OCI-LY3 (cell line): ENCODE measurements at regions not wholly inside any gene's neighbourhood (a gene's known extent, or its start where the extent isn't known, plus 50 kb on each side); places are given as distances from the start of the nearest gene placed in this dataset.

Experiments used
- H2AFZ ChIP-seq: fragments of 200-600, 300-600 bp; shearing (Covaris generic); 2 replicates; pipeline ENCODE4 v1.6.0; 2014; ENCODE audit warnings: antibody characterized with exemption, low read depth, low read length
- H3K27ac ChIP-seq: fragments of 200-600, 300-600 bp; sonication (generic); 2 replicates; pipeline ENCODE4 v1.5.1; 2014; ENCODE audit warnings: mild to moderate bottlenecking, low read length, moderate library complexity, mixed read lengths
- H3K27me3 ChIP-seq: fragments of 200-600, 300-600 bp; sonication (generic); 2 replicates; pipeline ENCODE4 v1.6.1; 2014; ENCODE audit warnings: low read depth, low read length, mixed read lengths
- H3K36me3 ChIP-seq: fragments of 200-600, 300-600 bp; sonication (generic); replicated peaks from 2 replicates; pipeline ENCODE3; 2014; ENCODE audit warnings: low read depth, low read length, mixed read lengths
- H3K4me1 ChIP-seq: fragments of 300-600, 200-600 bp; sonication (generic); 2 replicates; pipeline ENCODE4 v1.6.1; 2014; ENCODE audit warnings: low read length, mixed read lengths
- H3K4me2 ChIP-seq: fragments of 200-600, 300-600 bp; sonication (generic); 2 replicates; pipeline ENCODE4 v1.6.1; 2014; ENCODE audit warnings: low read length, mixed read lengths
- H3K4me3 ChIP-seq: fragments of 300-600, 200-600 bp; sonication (generic); 2 replicates; pipeline ENCODE4 v1.5.1; 2014; ENCODE audit warnings: antibody characterized with exemption, mild to moderate bottlenecking, low read length, moderate library complexity
- H3K79me2 ChIP-seq: fragments of 300-600, 200-600 bp; shearing (Covaris generic); 2 replicates; pipeline ENCODE4 v1.6.1; 2014; ENCODE audit warnings: mild to moderate bottlenecking, low read length, mixed read lengths
- H3K9ac ChIP-seq: fragments of 300-600, 200-600 bp; shearing (Covaris generic); 2 replicates; pipeline ENCODE4 v1.6.0; 2014; ENCODE audit warnings: mild to moderate bottlenecking, low read length, moderate library complexity
- H3K9me3 ChIP-seq: fragments of 200-600, 300-600 bp; shearing (Covaris generic); 2 replicates; pipeline ENCODE4 v1.6.1; 2014; ENCODE audit warnings: low read length, mixed read lengths; ENCODE audit not compliant: insufficient read depth
- H4K20me1 ChIP-seq: fragments of 200-600, 300-600 bp; sonication (generic); 2 replicates; pipeline ENCODE4 v1.6.1; 2016; ENCODE audit warnings: low read length, mixed read lengths; ENCODE audit not compliant: insufficient read depth
- EZH2phosphoT487 ChIP-seq: fragments of 200-600 bp; shearing (Covaris generic); IDR thresholded peaks from 2 replicates; pipeline ENCODE4 v1.6.1; 2018; ENCODE audit warnings: antibody characterized with exemption, mixed run types, low read depth
- TF ChIP-seq, protein P1 (sequence below): fragments of 200-600, 300-600 bp; sonication (generic); IDR thresholded peaks from 2 replicates; pipeline ENCODE4 v1.5.1; 2014; ENCODE audit warnings: antibody characterized with exemption, low read length, low read depth

- Histone ChIP-seq H3K4me1 (no peaks in the 10 kb centered on the region), H3K9ac (no peak overlapping the region), H3K4me2 (no peak overlapping the region), H3K79me2 (no peaks in the 10 kb centered on the region), H3K4me3 (no peak overlapping the region), H3K9me3 (no peaks in the 10 kb centered on the region), H3K27me3 (no peaks in the 10 kb centered on the region), H3K27ac (no peak overlapping the region), H3K36me3 (no peaks in the 10 kb centered on the region), H4K20me1 (no peaks in the 10 kb centered on the region), H2AFZ (no peak overlapping the region)
- TF ChIP-seq EZH2phosphoT487 = no peak
- TF ChIP-seq, protein P1, sequence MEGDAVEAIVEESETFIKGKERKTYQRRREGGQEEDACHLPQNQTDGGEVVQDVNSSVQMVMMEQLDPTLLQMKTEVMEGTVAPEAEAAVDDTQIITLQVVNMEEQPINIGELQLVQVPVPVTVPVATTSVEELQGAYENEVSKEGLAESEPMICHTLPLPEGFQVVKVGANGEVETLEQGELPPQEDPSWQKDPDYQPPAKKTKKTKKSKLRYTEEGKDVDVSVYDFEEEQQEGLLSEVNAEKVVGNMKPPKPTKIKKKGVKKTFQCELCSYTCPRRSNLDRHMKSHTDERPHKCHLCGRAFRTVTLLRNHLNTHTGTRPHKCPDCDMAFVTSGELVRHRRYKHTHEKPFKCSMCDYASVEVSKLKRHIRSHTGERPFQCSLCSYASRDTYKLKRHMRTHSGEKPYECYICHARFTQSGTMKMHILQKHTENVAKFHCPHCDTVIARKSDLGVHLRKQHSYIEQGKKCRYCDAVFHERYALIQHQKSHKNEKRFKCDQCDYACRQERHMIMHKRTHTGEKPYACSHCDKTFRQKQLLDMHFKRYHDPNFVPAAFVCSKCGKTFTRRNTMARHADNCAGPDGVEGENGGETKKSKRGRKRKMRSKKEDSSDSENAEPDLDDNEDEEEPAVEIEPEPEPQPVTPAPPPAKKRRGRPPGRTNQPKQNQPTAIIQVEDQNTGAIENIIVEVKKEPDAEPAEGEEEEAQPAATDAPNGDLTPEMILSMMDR = no peak
These were observed 83.3 kb upstream of the PCGF5 start for GRCh38 chr10:91137011-91137643.

- no peak overlapping the region for H3K27ac ChIP-seq
These were observed 82.6 kb upstream of the PCGF5 start for GRCh38 chr10:91137822-91138221.

DNA sequence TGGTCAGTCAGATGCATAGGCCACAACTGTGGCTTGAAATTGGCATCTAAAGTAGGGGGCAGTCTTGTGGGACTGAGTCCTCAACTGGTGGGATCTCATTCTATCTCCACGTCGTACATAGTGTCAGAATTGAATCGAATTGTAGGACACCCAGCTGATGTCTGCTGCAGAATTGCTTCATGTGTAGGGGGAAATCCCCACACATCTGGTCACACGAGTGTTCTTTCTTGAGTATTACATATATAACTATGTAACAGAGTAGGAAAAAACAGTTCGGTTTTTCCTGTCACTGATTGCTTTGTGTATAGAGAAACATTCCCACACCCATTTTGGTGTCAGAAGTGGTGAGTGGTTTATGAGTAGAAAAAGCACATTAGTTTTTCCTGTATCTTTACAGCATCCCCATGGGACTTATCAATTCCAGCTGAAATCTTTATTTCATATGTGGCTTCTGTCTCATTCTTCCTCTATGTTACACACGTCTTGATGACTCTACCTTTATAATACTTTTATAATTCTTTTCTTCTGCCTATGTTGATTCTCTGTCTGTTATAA lies 79.4 kb upstream of the PCGF5 start:
- H4K20me1 ChIP-seq = no peaks in the 10 kb centered on the region
- H3K27ac ChIP-seq = no peak overlapping the region
- no peaks in the 10 kb centered on the region for H3K36me3 ChIP-seq
- no peak overlapping the region for H2AFZ ChIP-seq
- H3K4me3 ChIP-seq = no peak overlapping the region
- no peaks in the 10 kb centered on the region for H3K79me2 ChIP-seq
- H3K9me3 ChIP-seq = no peaks in the 10 kb centered on the region
- H3K4me1 ChIP-seq = no peaks in the 10 kb centered on the region
- H3K27me3 ChIP-seq = no peaks in the 10 kb centered on the region
- no peak overlapping the region for H3K4me2 ChIP-seq
- TF ChIP-seq, protein P1 = no peak
- no peak for TF ChIP-seq EZH2phosphoT487
- H3K9ac ChIP-seq = no peak overlapping the region

More at GRCh38 chr10:91137822-91138221, 82.6 kb upstream of the PCGF5 start:
- H3K36me3 ChIP-seq = no peaks in the 10 kb centered on the region
- H3K4me1 ChIP-seq = no peaks in the 10 kb centered on the region
- no peak overlapping the region for H3K9ac ChIP-seq
- H2AFZ ChIP-seq = no peak overlapping the region
- TF ChIP-seq, protein P1 = no peak
- TF ChIP-seq EZH2phosphoT487 = no peak
- no peaks in the 10 kb centered on the region for H3K27me3 ChIP-seq
- H3K4me3 ChIP-seq = no peak overlapping the region
- no peaks in the 10 kb centered on the region for H4K20me1 ChIP-seq
- H3K9me3 ChIP-seq = no peaks in the 10 kb centered on the region
- no peaks in the 10 kb centered on the region for H3K79me2 ChIP-seq
- no peak overlapping the region for H3K4me2 ChIP-seq

GRCh38 chr10:91144961-91145360 lies 75.5 kb upstream of the PCGF5 start:
- Histone ChIP-seq H3K4me3 (no peak overlapping the region), H4K20me1 (no peaks in the 10 kb centered on the region), H3K79me2 (no peaks in the 10 kb centered on the region), H3K4me2 (no peak overlapping the region), H3K9ac (no peak overlapping the region), H2AFZ (no peak overlapping the region), H3K4me1 (no peaks in the 10 kb centered on the region), H3K9me3 (no peaks in the 10 kb centered on the region), H3K27ac (no peak overlapping the region), H3K27me3 (no peaks in the 10 kb centered on the region), H3K36me3 (no peaks in the 10 kb centered on the region)
- TF ChIP-seq, protein P1 = no peak
- TF ChIP-seq EZH2phosphoT487 = no peak
